ENCODE measurements at regions not wholly inside any gene's neighbourhood (a gene's known extent, or its start where the extent isn't known, plus 50 kb on each side); places are given as distances from the start of the nearest gene placed in this dataset.

GRCh38 chr16:49140618-49141017 is 141.0 kb downstream of the CBLN1 start:
- TF ChIP-seq SPI1 (IDR thresholded peaks at IDR 0.05; ENCODE audit: low read depth, low read length) = no peak
- no peak for TF ChIP-seq POLR2AphosphoS5 (IDR thresholded peaks at IDR 0.05; ENCODE audit: low read depth, low read length)
- no peak for TF ChIP-seq POLR2A (IDR thresholded peaks at IDR 0.05; ENCODE audit: low read depth, low read length)
- TF ChIP-seq PAX5 (IDR thresholded peaks at IDR 0.05; ENCODE audit: insufficient read depth, low read length, severe bottlenecking) = no peak

All from GM12891 (cell line).